ENCODE measurements at regions not wholly inside any gene's neighbourhood (a gene's known extent, or its start where the extent isn't known, plus 50 kb on each side); places are given as distances from the start of the nearest gene placed in this dataset.

DNA sequence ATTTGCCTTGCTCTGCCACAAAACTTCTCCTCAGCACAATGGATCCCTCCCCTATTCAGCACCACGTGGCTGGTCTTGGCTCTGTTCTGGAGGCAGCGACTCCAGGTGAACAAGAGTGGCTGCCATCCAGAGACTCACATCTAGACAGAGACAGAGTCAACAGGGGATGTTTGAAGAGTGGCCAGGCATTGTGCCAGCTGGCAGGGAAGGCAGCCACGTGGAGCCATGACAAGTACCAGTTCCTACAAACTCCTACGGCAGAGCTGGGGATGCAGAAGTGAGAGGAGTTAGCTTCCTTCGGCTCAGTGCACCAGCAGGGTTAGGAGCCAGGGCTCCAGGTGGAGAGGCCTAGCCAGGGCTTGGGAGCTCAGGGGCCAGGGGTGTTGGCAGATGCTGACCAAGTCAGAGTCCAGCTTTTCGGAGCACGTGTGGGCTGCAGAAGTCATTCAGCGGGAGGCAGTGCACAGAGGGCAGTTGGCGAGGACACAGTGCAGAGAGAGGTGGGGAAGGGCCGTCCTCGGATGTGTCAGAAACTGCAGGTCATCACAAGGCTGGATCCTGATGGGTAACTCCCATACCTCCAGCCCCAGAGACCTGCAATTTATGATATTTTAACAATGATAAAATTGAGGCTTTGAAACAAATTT is 171.7 kb upstream of the PDE10A start (continued):
- TF ChIP-seq ZNF148 (tag by site-specific recombination; IDR thresholded peaks at IDR 0.05; ENCODE audit: borderline replicate concordance): no peak
- peak; percentile 36; the same call in 1 of the 2 replicates for TF ChIP-seq ZIC2 (tag by site-specific recombination; IDR thresholded peaks at IDR 0.05)
- peak; percentile 70; the same call in 1 of the 2 replicates for TF ChIP-seq EGR2 (tag by site-specific recombination; IDR thresholded peaks at IDR 0.05; ENCODE audit: low read depth)
- TF ChIP-seq ZNF830 (tag by site-specific recombination; IDR thresholded peaks at IDR 0.05; ENCODE audit: low read depth): no peak
- TF ChIP-seq ZNF785 (tag by site-specific recombination; IDR thresholded peaks at IDR 0.05): no peak
- TF ChIP-seq ZNF426 (tag by site-specific recombination; IDR thresholded peaks at IDR 0.05): no peak
- no peak for TF ChIP-seq ZNF292 (tag by site-specific recombination; IDR thresholded peaks at IDR 0.05; ENCODE audit: borderline replicate concordance, low read depth)
- no peak for TF ChIP-seq ZFP37 (tag by site-specific recombination; IDR thresholded peaks at IDR 0.05)
- no peak for TF ChIP-seq ZBTB8A (tag by site-specific recombination; IDR thresholded peaks at IDR 0.05)
- TF ChIP-seq ZNF37A (tag by site-specific recombination; IDR thresholded peaks at IDR 0.05): no peak
- TF ChIP-seq ZNF211 (tag by site-specific recombination; IDR thresholded peaks at IDR 0.05; ENCODE audit: low read depth): no peak
- no peak for TF ChIP-seq KLF10 (tag by site-specific recombination; IDR thresholded peaks at IDR 0.05)
- no peak for TF ChIP-seq ZNF140 (tag by site-specific recombination; IDR thresholded peaks at IDR 0.05)
- no peak for TF ChIP-seq ZNF623 (tag by site-specific recombination; IDR thresholded peaks at IDR 0.05)
- TF ChIP-seq PRDM10 (tag by site-specific recombination; IDR thresholded peaks at IDR 0.05): peak; percentile 1; the same call in 1 of the 2 replicates
- no peak for TF ChIP-seq ZNF169 (tag by site-specific recombination; IDR thresholded peaks at IDR 0.05)
- TF ChIP-seq ZNF664 (tag by site-specific recombination; IDR thresholded peaks at IDR 0.05): no peak
- TF ChIP-seq ZFHX2 (tag by site-specific recombination; conservative IDR thresholded peaks at IDR 0.05): peak; percentile 69
- TF ChIP-seq GLI2 (tag by site-specific recombination; IDR thresholded peaks at IDR 0.05; ENCODE audit: borderline replicate concordance, low read depth): no peak
- TF ChIP-seq, protein P1, sequence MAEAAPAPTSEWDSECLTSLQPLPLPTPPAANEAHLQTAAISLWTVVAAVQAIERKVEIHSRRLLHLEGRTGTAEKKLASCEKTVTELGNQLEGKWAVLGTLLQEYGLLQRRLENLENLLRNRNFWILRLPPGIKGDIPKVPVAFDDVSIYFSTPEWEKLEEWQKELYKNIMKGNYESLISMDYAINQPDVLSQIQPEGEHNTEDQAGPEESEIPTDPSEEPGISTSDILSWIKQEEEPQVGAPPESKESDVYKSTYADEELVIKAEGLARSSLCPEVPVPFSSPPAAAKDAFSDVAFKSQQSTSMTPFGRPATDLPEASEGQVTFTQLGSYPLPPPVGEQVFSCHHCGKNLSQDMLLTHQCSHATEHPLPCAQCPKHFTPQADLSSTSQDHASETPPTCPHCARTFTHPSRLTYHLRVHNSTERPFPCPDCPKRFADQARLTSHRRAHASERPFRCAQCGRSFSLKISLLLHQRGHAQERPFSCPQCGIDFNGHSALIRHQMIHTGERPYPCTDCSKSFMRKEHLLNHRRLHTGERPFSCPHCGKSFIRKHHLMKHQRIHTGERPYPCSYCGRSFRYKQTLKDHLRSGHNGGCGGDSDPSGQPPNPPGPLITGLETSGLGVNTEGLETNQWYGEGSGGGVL (tag by site-specific recombination; IDR thresholded peaks at IDR 0.05): no peak
- TF ChIP-seq, protein P2, sequence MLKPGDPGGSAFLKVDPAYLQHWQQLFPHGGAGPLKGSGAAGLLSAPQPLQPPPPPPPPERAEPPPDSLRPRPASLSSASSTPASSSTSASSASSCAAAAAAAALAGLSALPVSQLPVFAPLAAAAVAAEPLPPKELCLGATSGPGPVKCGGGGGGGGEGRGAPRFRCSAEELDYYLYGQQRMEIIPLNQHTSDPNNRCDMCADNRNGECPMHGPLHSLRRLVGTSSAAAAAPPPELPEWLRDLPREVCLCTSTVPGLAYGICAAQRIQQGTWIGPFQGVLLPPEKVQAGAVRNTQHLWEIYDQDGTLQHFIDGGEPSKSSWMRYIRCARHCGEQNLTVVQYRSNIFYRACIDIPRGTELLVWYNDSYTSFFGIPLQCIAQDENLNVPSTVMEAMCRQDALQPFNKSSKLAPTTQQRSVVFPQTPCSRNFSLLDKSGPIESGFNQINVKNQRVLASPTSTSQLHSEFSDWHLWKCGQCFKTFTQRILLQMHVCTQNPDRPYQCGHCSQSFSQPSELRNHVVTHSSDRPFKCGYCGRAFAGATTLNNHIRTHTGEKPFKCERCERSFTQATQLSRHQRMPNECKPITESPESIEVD (tag by site-specific recombination; IDR thresholded peaks at IDR 0.05): no peak
- TF ChIP-seq, protein P3, sequence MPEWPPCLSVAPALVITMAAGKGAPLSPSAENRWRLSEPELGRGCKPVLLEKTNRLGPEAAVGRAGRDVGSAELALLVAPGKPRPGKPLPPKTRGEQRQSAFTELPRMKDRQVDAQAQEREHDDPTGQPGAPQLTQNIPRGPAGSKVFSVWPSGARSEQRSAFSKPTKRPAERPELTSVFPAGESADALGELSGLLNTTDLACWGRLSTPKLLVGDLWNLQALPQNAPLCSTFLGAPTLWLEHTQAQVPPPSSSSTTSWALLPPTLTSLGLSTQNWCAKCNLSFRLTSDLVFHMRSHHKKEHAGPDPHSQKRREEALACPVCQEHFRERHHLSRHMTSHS (tag by site-specific recombination; IDR thresholded peaks at IDR 0.05): no peak
- TF ChIP-seq ZBTB48 (tag by site-specific recombination; IDR thresholded peaks at IDR 0.05): no peak
- TF ChIP-seq ZBTB20 (tag by site-specific recombination; IDR thresholded peaks at IDR 0.05): no peak
- no peak for TF ChIP-seq ZNF626 (tag by site-specific recombination; IDR thresholded peaks at IDR 0.05)
- TF ChIP-seq ZNF571 (tag by site-specific recombination; IDR thresholded peaks at IDR 0.05): no peak
- TF ChIP-seq HOXC10 (CRISPR knock-in tag; IDR thresholded peaks at IDR 0.05): no peak
- TF ChIP-seq ZNF184 (tag by site-specific recombination; IDR thresholded peaks at IDR 0.05): no peak
- no peak for TF ChIP-seq KLF7 (tag by site-specific recombination; IDR thresholded peaks at IDR 0.05; ENCODE audit: borderline replicate concordance)
- no peak for TF ChIP-seq ZNF530 (tag by site-specific recombination; IDR thresholded peaks at IDR 0.05; ENCODE audit: low read depth)
- no peak for TF ChIP-seq ZNF138 (tag by site-specific recombination; IDR thresholded peaks at IDR 0.05; ENCODE audit: borderline replicate concordance)

Measured in HEK293 (cell line).